NCI-H748 (cell line): ENCODE measurements at regions not wholly inside any gene's neighbourhood (a gene's known extent, or its start where the extent isn't known, plus 50 kb on each side); places are given as distances from the start of the nearest gene placed in this dataset.

ENCODE experiments used
- DNase-seq: peaks from one replicate; lab custom pipeline; 2025; ENCODE audit not compliant: unreplicated experiment; lab: John Stamatoyannopoulos, UW

DNA sequence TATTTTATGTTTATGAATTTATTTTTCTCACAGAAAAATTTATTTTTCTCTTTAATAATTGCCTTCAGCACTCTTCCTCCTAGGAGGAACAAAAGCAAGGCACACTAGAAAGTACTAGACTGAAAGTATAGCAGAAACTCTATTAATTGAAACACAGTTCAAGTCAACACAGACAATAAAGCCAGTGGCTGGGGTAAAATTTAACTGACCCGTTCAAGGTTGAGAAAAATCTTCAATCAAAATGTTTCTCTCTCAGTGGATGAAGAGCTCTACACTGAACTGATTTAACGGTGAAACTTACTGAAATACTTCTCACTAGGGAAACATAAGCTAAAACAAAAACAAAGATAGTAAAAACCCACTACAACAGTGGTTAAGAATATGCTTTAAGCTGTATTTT lies 230.1 kb upstream of the MIR17HG start:
- no peak for DNase-seq

GRCh38 chr13:91119643-91120042 lies 227.8 kb upstream of the MIR17HG start:
- no peak for DNase-seq

DNA sequence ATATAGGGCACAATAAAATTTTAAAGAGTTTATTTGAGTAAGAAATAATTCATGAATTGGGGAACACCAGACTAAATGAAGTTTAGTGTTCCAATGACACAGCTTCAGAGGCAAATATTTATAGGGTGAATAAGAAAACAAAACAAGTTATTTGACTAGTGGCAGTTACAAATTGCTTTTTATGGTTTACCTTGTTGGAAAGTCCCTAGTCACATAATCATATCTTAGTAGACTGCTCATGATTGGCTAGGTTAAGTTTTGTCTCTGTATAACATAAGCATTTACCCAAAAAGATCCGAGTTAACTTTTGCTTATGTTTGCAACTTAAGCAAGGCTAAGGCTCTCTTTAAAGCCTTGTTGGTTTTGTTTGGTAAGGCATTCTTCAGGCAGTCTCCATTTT lies 224.7 kb upstream of the MIR17HG start:
- DNase-seq: no peak

GRCh38 chr13:91123456-91124127 lies 223.9 kb upstream of the MIR17HG start:
- DNase-seq: no peak

DNA sequence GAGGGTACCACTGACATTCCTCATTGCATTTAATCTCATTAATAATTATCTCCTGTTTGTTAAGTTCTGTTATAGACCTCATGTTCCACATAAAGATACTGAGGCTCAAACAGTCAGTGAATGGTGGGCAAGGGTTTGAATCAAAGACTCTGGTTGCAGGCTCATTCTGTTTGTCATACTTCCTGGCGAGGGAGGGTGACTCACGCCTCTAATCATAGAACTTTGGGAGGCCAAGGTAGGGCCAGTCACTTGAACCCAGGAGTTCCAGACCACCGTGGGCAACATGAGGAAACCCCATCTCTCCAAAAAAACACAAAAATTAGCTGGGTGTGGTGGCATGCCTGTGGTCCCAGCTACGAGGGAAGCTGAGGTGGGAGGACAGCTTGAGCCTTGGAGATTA lies 220.7 kb upstream of the MIR17HG start:
- no peak for DNase-seq

GRCh38 chr13:91127995-91128394 lies 219.5 kb upstream of the MIR17HG start:
- no peak for DNase-seq

- DNase-seq: no peak
Observed at GRCh38 chr13:91132381-91132780, 215.1 kb upstream of the MIR17HG start.

DNA sequence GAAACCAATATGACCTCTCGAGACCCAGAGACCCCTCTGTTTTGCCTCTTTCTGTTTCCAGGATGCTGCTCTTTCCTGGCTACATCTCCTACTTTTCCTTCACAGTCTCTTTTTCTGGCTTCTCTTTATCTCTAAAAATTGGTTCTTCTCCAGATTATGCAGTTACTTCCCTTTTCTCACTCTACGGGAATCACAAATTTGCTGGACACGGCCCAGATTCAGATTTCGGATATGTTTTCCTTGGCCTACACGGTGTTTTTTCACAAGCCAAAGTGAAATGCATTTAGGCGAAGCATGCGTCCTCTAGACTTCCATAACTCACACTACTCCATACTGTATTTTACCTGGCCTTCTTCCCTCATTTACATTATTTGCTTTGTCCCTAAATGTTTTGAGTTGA lies 214.7 kb upstream of the MIR17HG start:
- no peak for DNase-seq

DNA sequence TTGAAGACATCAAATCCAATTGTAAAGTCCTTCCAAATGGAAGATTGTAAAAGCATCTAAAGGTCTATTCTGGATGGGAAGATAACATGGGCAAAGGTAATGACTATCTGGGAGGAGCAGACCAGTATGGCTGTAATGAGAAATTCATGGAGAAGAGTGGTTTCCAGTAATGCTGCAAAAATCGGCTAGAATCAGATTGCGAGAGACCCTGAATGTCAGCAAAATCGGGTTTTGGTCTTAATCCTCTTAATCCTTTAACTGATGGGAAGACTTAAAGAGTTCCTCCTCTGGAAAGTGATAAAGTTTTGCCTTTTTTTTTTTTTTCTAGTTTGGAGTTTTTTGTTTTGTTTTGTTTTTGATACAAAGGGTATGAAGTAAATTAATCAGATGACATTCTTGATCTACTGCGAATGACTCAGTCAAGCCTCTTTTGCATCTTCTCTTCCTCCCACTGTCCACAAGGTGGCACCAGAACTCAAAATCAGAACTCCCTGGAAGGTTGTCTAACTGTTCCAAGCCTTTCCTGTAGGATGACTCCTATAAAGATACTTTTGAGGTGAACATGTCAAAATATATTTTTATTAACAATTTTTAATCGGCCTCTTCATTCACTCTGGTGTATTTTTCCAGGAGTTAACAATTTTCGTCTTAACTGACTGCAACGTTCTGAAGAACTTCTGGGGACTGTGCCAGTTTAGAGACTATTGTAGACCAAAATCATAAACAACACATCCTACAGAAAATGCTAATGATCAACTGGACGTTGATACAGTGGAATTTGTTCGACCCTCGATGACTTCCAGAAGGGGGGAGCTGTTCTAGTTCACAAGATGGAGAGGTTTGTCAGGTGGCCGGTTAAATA lies 213.3 kb upstream of the MIR17HG start:
- DNase-seq: peak; percentile 74

DNA sequence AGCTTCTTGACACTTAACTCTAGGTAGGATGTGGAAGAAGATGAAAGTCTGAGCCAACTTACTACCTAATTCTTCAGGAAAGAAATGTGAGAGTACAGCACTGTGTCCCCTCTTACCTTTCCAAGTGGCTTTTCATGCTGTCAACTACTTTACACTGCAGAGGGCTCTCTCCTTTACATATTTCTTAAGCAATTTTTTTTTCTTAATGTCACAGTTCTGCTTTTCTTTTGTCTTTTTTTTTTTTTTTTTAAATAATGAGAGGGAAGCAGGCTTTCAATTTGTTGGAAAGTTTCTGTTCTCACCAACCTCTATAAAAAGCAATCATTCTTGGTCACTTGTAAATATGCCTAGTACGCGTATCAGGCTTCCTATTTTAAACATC lies 212.7 kb upstream of the MIR17HG start:
- no peak for DNase-seq

DNA sequence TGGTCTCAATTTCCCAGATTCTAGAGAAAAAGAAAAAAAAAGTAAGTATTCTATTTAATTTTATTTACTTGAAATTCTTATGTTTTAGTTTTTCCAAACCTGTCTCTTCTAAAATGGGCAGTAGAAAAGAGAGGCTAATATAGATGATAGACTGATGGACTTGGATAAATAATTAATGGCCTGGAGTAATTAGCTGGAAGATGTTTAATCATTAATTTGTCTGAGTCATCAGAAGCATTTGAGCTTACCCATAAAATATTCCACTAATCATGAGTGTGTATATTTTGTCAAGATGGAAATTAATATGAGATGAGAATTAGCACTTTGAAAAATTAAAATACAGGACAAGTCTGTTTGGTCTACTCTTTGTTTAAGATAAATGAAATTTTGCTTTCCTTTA lies 212.1 kb upstream of the MIR17HG start:
- no peak for DNase-seq

- DNase-seq: no peak
Observed at GRCh38 chr13:91135968-91136367, 211.5 kb upstream of the MIR17HG start.

DNA sequence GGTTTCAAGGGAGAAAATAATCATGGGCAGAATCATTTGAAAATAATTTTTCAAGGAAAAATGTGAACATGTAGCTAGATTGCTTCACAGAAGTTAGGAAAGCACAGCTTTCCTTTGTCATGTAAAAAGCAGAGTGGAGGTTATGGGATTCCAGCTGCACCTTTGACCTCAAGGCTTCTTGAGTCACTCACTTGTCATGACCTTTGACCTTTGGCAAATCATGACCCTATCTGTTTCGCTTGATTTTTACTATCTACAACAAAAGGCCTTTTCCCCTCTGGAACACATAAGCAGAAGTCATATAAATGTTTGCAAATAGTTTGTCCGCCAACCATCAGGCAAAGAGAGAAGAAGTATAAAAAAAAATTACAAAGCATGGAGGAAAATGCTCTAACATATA lies 210.7 kb upstream of the MIR17HG start:
- no peak for DNase-seq

DNA sequence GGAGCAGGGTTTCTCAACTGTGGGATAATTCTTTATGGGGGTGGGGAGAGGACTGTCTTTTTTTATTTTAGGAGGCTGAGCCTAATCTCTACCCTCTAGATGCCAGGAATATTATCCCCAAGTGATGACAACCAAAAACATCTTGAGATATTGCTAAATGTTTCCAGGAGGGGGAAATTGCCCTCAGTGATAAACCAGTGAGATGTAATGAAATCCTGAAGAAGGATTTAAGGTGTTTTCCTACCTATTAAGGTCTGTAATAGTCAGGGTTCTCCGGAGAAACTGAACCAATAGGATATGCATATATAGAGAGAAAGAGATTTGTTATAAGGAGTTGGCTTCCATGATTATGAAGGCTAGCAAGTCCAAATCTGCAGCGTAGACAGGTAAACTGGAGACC lies 208.3 kb upstream of the MIR17HG start:
- DNase-seq: no peak

- DNase-seq: no peak
Observed at GRCh38 chr13:91141543-91142061, 205.9 kb upstream of the MIR17HG start.

GRCh38 chr13:91142572-91142971 lies 204.9 kb upstream of the MIR17HG start:
- DNase-seq: peak; percentile 93

GRCh38 chr13:91144054-91144453 lies 203.4 kb upstream of the MIR17HG start:
- peak; percentile 33 for DNase-seq

GRCh38 chr13:91144486-91144885 lies 203.0 kb upstream of the MIR17HG start:
- DNase-seq: no peak

DNA sequence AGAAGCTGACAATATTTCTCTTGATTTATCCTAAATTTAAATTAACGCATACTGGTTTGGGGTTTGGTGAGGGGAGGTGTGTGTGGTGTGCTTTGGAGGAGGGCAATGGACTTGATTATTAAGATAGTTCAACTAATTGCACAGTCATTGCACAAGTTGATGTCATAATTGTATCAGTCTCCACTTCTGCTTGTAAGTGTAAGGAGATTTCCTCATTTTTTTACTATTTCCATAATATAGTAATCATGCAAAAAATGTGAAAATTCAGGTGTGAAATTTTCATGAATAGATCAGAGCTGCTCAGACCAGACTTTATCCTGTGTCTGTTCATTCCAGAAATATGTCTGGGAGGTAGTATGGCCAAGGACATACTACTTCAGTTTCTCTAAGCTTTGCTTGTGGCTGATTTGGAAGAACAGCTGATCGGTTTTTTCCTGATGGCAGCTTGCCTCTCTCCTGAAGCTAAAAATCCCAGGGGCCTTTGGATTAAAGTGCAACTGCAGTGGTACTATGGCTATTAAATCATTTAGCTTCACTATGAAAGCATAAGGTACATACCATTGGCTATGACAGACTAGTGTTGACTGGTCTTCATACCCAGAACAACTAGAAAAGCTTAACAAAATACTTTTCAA lies 201.8 kb upstream of the MIR17HG start:
- no peak for DNase-seq

- no peak for DNase-seq
Observed at GRCh38 chr13:91146601-91147000, 200.9 kb upstream of the MIR17HG start.

DNA sequence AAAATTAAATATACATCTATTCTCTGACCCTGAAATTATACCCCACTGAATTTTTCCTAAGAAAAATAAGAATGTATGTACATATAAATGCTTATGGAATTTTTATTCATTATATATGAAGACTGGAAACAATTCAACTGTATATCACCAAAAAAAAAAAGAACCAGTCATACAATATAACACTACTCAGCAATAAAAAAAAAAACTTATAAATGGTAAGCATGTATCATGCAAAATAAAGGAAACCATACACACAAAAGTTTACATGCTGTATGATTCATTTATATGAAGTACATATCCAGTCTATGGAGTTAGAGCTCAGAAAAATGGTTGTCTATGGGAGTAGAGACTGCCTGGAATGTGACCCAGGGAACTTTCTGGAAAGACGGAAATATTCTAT lies 199.4 kb upstream of the MIR17HG start:
- DNase-seq: no peak

GRCh38 chr13:91151921-91152320 lies 195.6 kb upstream of the MIR17HG start:
- DNase-seq: no peak
